GM18498 (cell line): ENCODE measurements at regions not wholly inside any gene's neighbourhood (a gene's known extent, or its start where the extent isn't known, plus 50 kb on each side); places are given as distances from the start of the nearest gene placed in this dataset.
"Not testable (repeated sequence)": the region's sequence is repeated elsewhere in the genome, so short reads cannot be mapped to it uniquely, and the experiment has no call there.

Experiments
- ATAC-seq: cut with Tn5 transposase; IDR thresholded peaks from one replicate; pipeline ENCODE4 v1.9.1; 2021; ENCODE audit warnings: mild to moderate bottlenecking, moderate library complexity; ENCODE audit not compliant: unreplicated experiment

GRCh38 chr5:130514984-130515690, 610.9 kb downstream of the CHSY3 start:
- ATAC-seq = no peak

- no peak for ATAC-seq
Observed at GRCh38 chr5:130502702-130503101, 598.4 kb downstream of the CHSY3 start.

GRCh38 chr5:130501151-130501865, 597.0 kb downstream of the CHSY3 start:
- ATAC-seq = no peak

GRCh38 chr5:130500495-130500894, 596.2 kb downstream of the CHSY3 start:
- ATAC-seq = not testable (repeated sequence)

- ATAC-seq = no peak
Observed at GRCh38 chr5:130496215-130496614, 592.0 kb downstream of the CHSY3 start.

GRCh38 chr5:130488252-130488651, 584.0 kb downstream of the CHSY3 start:
- no peak for ATAC-seq

GRCh38 chr5:130479045-130479804, 575.0 kb downstream of the CHSY3 start:
- no peak for ATAC-seq

- no peak for ATAC-seq
Observed at GRCh38 chr5:130476325-130476724, 572.1 kb downstream of the CHSY3 start.

GRCh38 chr5:130462516-130462915, 558.3 kb downstream of the CHSY3 start:
- ATAC-seq = no peak

GRCh38 chr5:130455175-130455574, 550.9 kb downstream of the CHSY3 start:
- no peak for ATAC-seq

GRCh38 chr5:130452744-130453143, 548.5 kb downstream of the CHSY3 start:
- ATAC-seq = no peak

GRCh38 chr5:130436430-130436829, 532.2 kb downstream of the CHSY3 start:
- ATAC-seq = no peak

GRCh38 chr5:130427222-130427955, 523.1 kb downstream of the CHSY3 start:
- ATAC-seq = no peak

- no peak for ATAC-seq
Observed at GRCh38 chr5:130425424-130425823, 521.2 kb downstream of the CHSY3 start.

- no peak for ATAC-seq
Observed at GRCh38 chr5:130424341-130424740, 520.1 kb downstream of the CHSY3 start.

GRCh38 chr5:130402906-130403305, 498.6 kb downstream of the CHSY3 start:
- ATAC-seq = no peak

GRCh38 chr5:130400091-130400490, 495.8 kb downstream of the CHSY3 start:
- no peak for ATAC-seq

GRCh38 chr5:130398825-130399224, 494.6 kb downstream of the CHSY3 start:
- no peak for ATAC-seq

- ATAC-seq = not testable (repeated sequence)
Observed at GRCh38 chr5:130397727-130398126, 493.5 kb downstream of the CHSY3 start.

GRCh38 chr5:130397132-130397531, 492.9 kb downstream of the CHSY3 start:
- ATAC-seq = no peak

GRCh38 chr5:130391727-130392264, 487.5 kb downstream of the CHSY3 start:
- not testable (repeated sequence) for ATAC-seq
